GM18870 (cell line): ENCODE measurements at regions not wholly inside any gene's neighbourhood (a gene's known extent, or its start where the extent isn't known, plus 50 kb on each side); places are given as distances from the start of the nearest gene placed in this dataset.

Experiments
- ATAC-seq: cut with Tn5 transposase; IDR thresholded peaks from one replicate; pipeline ENCODE4 v1.9.1; 2021; ENCODE audit warnings: moderate library complexity; ENCODE audit not compliant: unreplicated experiment

DNA sequence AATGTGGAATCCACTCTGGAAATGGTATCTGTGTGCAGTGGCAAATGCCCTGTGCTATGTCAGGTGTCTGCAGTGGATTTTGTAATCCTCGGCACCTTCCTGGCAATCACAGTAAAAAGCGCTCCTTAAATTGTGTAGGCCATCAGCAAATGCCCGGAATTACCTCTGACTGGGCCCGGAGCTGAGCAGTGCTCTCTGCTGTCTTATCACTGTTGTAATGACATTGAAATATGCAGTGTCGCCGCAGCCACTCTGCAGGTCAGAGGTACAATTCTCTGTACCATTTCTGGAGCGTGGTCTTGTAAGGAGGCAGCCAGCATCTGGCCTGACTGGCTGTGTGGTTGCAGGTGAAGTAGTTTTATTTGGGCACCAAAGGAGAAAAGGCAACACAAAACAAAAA, 416.4 kb upstream of the MKI67 start:
- ATAC-seq: no peak

DNA sequence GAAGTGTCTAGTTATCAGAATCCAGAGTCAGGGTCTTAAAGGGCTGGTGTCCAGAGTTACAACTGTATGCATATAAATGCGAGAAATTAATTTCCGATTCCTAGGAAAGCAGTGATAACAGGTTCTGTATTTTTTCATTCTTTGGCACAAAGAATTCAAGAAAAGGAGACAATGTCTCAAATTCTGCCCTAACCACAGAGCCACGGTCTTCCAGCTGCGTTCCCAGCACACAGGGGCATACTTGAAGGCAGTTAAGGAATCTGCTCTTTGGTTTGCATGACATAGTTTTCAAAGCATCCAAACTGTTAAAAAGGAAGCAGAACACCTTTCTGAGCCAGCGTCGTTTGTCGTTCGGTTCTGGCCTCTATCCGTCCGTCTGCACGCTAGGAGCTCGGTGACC, 416.9 kb upstream of the MKI67 start:
- ATAC-seq: no peak

DNA sequence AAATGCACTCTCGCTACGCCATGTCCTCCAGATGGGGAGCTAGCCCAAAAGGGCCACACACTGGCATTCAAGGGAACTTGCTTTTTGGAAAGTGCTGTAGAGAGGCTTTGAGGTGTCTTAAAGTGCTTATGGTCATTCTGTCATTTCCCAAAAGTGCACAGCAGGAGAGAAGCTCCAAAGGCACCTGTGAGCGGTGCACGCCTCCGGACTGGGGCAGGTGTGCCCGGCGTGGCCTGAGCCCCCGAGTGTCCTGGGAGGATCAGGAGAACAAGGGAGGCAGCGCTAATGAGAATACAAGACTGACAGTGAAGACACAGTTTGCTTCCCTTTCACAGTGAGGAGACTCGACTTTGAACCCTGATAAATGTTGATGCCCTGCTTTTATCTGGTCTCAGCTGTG, 419.0 kb upstream of the MKI67 start:
- no peak for ATAC-seq

DNA sequence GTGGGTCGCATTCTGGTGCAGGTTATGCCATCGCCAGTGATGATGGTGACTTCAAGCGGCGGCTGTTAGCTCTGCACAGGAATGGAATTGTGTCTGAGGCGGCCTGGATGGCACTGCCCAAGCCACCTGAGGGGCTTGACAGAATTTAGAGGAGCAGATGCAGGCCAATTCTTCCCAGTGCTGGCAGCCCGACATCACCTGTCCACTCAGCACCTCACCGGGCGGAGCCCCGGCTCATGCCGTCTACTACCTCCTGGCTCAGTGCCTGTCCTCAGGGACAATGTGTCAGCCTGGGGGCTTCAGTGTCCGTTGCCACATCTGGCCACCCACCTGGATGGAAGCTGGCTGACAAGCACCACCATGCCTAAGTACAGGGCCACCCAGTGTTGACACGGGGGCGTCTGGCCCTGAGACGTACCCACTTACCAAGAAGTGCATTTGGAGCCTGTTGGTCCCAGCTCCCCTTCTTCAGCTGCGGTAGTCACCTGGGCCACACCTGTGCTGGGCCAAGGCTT, 420.5 kb upstream of the MKI67 start:
- ATAC-seq: no peak

DNA sequence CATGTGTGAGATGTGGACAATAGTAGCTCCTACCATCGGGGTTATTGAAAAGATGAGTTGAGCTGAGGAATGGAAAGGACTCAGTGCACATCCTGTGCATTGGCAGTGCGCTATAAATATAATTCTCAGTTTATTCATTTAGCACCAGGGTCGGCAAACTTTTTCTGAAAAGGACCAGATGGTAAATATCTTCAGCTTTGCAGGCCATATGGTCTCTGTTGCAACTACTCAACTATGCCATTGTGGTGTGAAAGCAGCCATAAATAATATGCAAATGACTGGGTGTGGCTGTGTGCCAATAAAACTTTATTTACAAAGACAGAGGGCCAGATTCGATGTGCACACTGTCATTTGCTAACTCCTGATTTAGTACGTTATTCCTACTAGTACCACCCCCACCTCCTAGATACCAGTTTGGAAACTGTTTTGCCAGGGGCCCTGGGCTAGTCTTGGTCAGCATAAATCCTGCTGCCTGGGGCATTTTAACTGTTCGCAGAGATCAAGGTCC, 422.9 kb upstream of the MKI67 start:
- no peak for ATAC-seq

DNA sequence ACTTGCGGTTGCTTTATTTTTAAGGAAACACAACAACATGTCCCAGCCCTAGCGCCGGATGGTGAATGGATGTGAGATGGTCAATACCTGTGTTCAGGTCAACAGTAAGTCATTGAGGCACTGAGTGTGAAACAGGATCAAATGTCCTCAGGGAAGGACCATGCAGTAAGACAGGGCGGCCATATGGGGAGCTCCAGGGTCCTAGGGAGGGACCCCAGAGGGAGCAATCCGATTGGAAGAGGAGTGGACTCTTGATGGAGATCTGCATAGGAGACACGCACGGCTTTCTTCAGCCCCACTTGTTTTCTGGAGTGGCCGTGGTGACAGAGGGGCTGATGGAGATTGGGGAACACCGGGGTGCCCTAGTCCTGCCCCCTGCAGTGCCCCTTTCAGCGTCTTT, 423.8 kb upstream of the MKI67 start:
- no peak for ATAC-seq

DNA sequence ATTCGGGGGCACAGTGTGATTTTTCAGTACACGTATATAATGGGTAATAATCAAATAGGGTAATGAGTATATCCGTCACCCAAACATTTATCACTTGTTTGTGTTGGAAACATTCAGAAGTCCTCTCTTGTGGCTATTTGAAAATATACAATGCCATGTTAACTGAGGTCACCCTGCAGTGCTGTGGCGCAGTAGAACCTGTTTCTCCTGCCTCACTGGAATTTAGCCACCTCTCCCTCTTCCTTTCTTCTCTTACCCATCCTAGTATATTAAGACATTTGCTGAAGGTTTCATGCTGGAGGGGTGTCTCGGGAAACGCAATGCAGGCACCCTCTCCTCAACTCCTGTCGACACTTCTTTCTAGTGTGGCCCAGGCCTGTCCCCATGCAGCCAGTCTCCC, 425.3 kb upstream of the MKI67 start:
- no peak for ATAC-seq

DNA sequence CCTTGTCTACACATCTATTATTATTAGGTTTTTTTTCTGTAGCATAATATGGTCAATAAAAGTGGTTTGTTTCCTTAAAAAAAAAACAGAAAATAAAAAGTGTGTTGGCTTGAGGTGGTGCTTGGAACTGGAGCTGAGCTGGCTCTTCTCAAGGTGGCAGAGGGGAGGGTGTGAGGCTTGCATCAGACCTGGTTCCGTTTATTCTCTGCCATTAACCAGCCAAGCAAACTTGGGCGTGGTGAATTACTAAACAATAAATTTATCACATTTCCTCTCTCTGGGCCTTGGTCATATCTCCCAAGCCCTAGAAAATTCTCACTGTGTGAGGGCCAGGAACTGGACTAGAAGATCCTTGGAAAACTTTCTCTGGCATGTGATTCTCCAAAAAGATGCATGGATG, 427.5 kb upstream of the MKI67 start:
- no peak for ATAC-seq

DNA sequence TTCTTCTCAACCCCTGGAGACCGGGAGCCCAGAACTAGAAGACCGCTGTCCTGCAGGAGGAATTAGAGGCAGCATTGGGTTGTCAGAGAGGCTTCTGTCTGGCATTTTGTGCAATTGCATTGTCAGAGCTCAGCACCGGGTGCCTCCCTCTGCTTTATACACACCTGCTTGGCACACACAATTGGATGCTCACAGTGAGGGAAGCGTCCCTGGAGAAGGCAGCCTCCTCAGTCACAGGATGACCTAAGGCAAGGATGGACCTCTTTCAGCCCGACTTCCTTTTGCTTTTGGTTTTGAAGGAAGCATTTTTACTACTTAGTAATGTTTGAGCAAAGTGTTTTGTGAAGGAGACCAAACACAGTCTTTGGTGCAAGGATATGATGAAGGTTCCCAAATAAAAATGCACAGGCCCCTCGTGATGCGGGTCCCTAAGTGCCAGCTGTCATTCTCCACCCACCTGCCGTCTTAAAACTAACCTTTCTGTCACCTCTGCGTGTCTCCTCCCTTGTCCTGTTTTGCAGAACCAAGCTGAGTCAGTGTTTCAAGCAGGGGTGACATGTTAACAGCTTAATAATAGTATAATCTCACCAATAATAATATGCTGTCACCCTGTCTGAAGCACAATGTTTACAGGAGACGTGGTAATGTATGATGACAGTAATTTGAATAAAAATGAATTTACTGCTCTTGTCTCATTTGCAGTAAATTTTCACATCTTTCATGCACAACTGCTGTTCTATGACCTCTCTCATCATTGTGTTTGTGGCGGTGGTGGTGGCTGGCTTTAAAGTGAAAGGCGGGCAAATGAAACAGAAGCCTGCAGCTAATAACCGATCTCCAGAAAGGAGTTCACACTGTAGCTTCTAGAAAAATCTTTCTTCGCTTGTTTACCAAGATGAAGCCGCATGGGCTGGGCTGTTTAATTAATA, 430.2 kb upstream of the MKI67 start:
- no peak for ATAC-seq

DNA sequence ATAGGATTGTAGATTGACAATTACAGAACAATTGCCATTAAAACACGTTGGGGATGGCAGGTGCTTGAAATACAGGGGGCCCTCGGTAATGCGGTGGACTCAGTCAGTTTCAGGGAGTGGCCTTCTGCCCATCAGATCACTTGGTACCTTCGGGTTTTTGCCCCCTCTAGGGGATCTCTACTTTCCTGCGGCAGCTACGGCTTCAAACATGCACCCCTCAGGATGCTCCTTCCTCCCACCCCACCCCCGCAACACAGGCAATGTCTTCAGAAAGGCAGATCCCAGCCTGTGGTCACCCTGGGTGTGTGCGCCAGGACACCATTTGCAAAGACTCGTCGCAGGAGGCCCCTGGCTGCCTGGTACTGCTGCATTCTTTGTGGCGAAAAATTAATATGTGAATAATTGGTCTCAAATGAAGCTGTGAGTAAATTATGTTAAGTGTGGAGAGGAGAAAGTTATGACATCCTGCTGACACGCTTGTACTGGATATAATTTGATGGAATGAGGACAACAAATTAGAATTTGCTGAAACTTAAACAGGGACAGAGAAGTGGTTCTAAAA, 431.0 kb upstream of the MKI67 start:
- no peak for ATAC-seq

DNA sequence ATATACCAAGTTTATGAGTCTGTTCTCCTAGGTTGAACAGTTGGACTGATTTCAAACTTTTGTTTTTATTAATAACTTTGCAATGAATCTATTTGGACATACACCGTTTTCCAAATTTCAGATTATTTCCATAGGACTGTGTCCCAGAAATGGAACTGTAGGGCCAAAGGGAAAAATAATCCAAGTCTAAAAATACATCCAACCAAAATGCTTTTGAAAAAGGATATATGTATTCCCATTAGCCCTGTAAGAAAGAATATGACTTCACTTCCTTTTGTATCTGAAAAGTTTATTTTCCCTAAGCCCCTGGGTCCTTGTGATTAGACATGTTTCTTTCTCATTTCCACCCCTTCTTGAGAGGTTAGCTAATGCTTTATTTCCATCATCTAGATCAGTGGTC, 434.2 kb upstream of the MKI67 start:
- ATAC-seq: no peak

DNA sequence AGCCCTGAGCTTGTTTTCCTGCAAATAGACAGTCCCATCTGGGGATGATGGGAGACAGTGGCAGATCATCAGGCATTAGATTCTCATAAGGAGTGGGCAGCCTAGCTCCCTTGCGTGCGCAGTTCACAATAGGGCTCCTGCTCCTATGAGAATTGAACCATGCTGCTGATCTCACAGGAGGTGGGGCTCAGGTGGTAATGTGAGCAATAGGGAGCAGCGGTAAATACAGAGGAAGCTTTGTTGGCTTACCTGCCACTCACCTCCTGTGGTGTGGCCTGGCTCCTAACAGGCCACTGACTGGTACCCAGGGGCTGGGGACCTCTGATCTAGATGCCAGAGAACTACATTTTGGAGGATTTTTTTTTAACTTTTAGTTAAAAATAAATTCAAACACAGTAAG, 434.8 kb upstream of the MKI67 start:
- no peak for ATAC-seq

DNA sequence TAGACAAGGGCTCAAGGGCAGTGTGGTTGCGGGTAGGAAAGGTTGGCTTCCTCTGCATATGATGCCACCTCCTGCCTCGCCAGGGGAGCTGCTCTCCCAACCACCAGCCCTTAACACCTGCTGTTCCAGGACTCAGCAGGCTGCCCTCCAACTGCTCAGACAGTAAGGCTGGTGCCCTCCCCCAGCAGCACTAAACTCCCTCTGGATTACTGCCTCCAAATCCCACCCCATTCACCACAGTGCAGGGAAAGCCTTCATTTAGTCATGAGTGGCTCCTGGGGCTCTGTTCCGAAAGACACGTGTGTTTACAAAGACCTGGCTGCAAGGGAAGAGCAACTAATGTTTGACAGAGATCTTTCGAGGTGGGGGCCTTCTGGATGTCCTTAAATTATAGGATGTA, 437.2 kb upstream of the MKI67 start:
- no peak for ATAC-seq

DNA sequence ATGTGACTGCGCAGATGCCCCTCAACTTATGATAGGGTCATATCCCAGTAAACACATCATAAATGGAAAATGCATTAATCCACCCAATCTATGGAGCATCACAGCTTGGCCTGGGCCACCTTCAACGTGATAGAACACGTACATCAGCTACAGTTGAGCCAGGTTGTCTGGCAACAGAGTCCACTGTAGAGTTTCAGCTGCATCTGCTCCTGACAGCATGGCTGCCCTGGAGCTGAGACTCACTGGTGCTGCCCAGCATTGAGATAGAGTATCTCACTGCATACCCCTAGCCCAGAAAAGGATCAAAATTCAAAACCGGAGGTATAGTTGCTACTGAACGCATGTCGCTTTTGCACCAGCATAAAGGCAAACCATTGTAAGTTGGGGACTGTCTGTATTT, 437.7 kb upstream of the MKI67 start:
- no peak for ATAC-seq

DNA sequence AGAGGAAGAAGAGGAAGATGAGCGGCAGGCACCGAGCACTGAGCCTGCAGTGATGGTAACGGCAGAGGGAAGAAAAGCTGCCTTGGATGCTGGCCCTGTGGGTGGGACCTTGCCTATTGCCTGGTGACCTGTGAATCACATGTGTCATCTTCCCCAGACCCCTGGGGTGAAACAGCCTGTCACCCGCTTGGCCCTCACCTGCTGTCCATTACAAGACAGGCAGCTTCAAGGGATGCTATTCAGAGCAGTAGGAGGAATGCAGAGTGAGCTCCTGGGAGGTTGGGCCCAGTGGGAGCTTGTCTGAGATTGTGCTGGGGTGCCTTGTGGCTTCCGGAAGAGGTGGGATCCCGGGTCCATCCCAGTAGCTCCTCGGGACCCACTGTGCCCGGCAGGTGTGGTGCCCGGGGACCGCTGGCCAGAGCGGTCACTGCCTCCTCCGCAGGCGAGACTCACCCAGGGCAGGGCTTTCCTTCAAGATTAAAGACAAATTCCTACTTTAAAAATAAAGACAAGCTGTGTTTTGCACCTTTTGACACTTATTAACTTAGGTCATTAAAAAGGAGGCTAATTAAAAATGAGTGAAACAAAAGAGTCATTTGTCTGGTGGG, 440.2 kb upstream of the MKI67 start:
- no peak for ATAC-seq

DNA sequence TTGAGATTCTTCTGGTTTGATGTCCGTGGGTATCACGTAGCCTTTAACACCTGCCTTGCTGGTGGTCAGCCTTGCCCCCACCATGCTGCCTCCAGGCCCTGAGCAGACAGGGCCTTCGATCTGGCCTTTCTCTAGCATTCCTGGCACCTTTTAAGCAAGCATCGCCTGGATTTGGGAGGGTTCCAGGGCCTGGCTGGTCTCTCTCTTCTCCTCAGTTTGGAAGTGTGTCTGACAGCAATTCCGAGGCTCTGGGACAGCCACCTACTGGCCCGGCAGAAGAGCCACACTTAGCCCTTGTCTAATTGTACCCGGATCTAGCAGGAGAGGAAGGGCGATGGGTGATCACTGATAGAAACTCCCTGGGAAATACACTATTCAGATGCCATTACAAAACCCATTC, 441.3 kb upstream of the MKI67 start:
- no peak for ATAC-seq

DNA sequence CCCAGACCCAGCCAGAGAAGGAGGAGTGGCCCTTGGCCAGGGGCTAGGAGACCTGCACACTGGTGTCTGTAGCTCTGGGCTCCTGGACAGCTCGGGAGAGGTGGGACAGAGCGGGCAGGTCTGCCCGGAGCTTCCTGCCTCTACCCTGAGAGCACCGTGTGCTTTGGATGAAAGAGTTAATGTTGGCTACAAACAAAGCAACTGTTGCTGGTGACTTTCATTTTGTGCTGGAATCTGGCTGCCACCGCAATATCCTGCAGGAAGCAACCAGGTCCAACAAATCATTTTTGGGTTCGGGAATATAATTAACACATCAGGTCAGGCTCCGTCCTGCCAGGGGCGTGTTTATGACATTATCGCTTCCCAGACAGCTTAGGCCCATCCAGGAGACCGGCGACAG, 441.8 kb upstream of the MKI67 start:
- ATAC-seq: no peak

DNA sequence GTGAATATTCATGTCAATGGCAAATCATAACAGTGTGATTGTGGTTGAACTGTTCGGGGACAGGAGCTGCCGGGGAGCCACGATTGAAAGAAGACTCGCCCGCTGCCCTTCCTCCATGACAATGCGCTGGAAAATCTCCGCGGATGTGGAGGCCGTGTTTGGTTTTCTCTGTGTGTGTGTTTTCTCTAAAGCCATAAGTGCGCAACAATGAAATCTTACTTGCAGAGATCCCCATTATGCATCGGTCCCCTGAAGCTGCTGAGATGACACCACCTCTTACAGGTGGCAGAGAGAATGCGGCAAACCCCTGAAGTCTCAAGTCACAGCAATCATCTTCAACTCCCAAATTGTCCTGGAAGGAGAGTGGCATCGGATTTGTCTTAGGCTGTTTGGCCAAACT, 442.3 kb upstream of the MKI67 start:
- no peak for ATAC-seq

DNA sequence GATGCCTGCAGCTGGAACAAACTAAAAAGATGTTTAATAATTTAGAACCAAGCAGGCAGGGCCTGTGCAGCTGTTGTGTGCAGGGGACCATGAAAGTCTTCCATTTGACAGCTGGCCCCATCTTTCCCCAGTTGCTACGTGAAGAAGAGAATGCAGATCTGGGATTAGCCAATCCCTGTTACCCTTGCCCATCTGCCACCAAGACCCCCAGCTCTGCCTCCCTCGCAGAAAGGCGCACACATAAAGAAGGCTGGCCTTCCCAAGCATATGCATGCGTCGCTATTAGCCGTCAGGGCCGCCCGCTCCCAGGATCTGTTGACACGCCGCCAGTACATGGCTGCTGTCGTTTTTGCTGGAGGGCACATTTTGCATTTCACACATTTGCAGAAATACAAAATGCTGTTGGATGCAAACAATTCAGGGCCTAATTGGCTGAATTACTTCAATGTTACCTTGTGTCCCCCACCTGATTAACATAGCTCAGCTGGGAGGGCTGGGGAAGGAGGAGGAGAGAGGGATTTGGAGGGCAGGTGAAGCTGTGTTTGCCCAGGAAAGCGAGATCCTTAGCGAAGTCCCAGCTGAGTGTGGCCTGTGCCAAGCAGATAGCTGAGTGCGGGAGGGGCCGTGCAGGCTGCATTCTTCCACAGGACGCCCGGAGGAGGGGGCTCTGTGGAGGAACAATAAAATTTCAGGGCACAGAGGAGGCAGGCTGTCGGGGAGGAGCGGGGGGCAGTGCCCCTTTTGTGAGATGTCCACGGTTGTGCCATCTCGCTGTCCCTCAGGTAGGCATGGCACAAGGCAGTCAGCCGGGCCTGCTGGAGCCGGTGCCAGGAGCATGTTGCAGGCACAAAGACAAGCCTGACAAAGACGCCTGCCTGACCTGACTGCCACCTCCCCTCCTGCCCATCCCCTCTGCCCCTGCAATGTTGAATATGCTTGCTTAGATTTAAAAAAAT, 443.0 kb upstream of the MKI67 start:
- ATAC-seq: no peak

DNA sequence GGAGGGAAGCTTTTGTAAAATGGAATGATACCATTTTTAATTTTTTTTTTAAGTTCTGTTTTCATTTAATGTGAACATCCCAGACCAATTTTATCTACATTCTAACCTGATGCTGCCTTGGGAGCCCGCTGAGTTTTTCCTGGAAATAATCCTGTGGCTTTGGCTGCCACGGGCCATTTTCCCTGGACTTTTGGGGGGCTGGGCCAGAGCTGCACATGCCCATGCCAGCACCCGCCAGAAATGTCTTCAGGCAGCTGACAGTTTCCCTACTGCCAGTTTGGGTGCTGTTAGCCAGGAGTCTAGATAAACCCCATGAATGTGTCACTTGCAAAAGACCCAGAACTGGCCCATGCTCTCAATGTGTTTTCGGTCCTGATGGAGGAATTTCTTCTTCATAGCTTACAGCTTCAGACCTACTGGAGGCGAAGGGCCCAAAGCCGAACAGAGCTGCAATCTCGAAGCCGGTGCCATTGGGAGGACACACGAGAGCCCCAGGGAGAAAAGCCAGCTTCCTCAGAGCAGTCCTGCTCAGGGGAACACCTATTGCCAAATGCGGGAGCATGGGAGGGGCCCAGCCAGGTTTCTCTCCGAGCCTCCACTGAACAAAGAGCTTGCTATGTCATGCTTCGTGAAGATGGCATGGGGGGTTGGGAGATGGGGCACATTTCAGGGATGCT, 444.2 kb upstream of the MKI67 start:
- ATAC-seq: no peak
